ENCODE measurements at regions not wholly inside any gene's neighbourhood (a gene's known extent, or its start where the extent isn't known, plus 50 kb on each side); places are given as distances from the start of the nearest gene placed in this dataset.

GRCh38 chr10:126783806-126784557 is 113.5 kb upstream of the C10orf90 start:
- DNase-seq: no peak

- no peak for DNase-seq
Measured at GRCh38 chr10:126787201-126787600, 116.7 kb upstream of the C10orf90 start.

- no peak for DNase-seq
Measured at GRCh38 chr10:126795318-126795717, 109.9 kb upstream of the DOCK1 start.

- no peak for DNase-seq
Measured at GRCh38 chr10:126798649-126799048, 106.6 kb upstream of the DOCK1 start.

GRCh38 chr10:126803394-126803793 is 101.8 kb upstream of the DOCK1 start:
- no peak for DNase-seq

GRCh38 chr10:126804396-126804795 is 100.8 kb upstream of the DOCK1 start:
- DNase-seq: no peak

GRCh38 chr10:126806498-126806897 is 98.7 kb upstream of the DOCK1 start:
- DNase-seq: no peak

- no peak for DNase-seq
Measured at GRCh38 chr10:126806991-126807702, 98.1 kb upstream of the DOCK1 start.

GRCh38 chr10:126808103-126808502 is 97.1 kb upstream of the DOCK1 start:
- no peak for DNase-seq

GRCh38 chr10:126813432-126813831 is 91.8 kb upstream of the DOCK1 start:
- no peak for DNase-seq

GRCh38 chr10:126833542-126833941 is 71.7 kb upstream of the DOCK1 start:
- DNase-seq: no peak

- DNase-seq: no peak
Measured at GRCh38 chr10:126836009-126836408, 69.2 kb upstream of the DOCK1 start.

- peak; percentile 83 for DNase-seq
Measured at GRCh38 chr10:126838316-126838715, 66.9 kb upstream of the DOCK1 start.

- no peak for DNase-seq
Measured at GRCh38 chr10:126839094-126839761, 66.0 kb upstream of the DOCK1 start.

GRCh38 chr10:126840576-126841135 is 64.6 kb upstream of the DOCK1 start:
- DNase-seq: no peak

GRCh38 chr10:126841341-126841895 is 63.8 kb upstream of the DOCK1 start:
- no peak for DNase-seq

- DNase-seq: no peak
Measured at GRCh38 chr10:126842356-126842755, 62.9 kb upstream of the DOCK1 start.

- DNase-seq: no peak
Measured at GRCh38 chr10:126842836-126843235, 62.4 kb upstream of the DOCK1 start.

- DNase-seq: no peak
Measured at GRCh38 chr10:126843299-126843934, 61.8 kb upstream of the DOCK1 start.

GRCh38 chr10:126844406-126844805 is 60.8 kb upstream of the DOCK1 start:
- no peak for DNase-seq

- DNase-seq: no peak
Measured at GRCh38 chr10:126846469-126846868, 58.8 kb upstream of the DOCK1 start.

GRCh38 chr10:126846959-126847358 is 58.3 kb upstream of the DOCK1 start:
- DNase-seq: no peak

Measured in skin of body (tissue), 1 donor.